ENCODE measurements at regions not wholly inside any gene's neighbourhood (a gene's known extent, or its start where the extent isn't known, plus 50 kb on each side); places are given as distances from the start of the nearest gene placed in this dataset.
A peak's percentile ranks its signal among the peaks of the same experiment; 100 is the strongest.

DNA sequence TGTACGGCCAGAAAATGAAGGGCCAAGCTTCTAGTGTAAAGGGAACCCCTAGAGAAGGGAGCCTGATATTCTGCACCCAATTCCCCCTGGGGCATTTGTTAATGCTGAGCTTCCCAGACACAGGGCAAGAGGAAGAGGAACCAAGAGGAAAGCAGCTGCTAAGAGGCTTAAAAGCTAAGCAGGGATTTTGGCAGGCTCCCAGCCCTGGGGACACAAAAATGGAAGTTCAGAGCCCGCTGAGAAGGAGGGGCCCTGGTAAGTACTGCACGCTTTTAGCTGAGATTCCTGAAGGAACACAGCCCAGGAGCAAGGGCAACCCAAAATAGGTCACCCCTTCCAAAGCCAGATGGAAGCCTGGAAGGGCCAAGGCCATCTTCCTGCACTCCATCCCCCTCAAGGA is 387.3 kb upstream of the MGMT start:
- ATAC-seq (no peak), DNase-seq (no peak)
- H3K36me3 Mint-ChIP-seq, result peaks cover 0 to 12% (median 11%) of the 10 kb centered on the region in 3 donors
- no peak overlapping the region for H3K4me3 Mint-ChIP-seq
- no peaks in the 10 kb centered on the region for H3K27me3 Mint-ChIP-seq
- H3K9me3 Mint-ChIP-seq, result peaks cover 4 to 23% (median 15%) of the 10 kb centered on the region in 9 donors
- peaks cover 0 to 7% (median 3%) of the 10 kb centered on the region in 4 donors for H3K4me1 Mint-ChIP-seq
- POLR2A ChIA-PET, result interaction anchor here (0.9 kb wide), 1 partner anchor 48 kb away, joined by 3 read pairs; no protein-coding TSS in a partner anchor
- no peak overlapping the region for H3K27ac Mint-ChIP-seq

DNA sequence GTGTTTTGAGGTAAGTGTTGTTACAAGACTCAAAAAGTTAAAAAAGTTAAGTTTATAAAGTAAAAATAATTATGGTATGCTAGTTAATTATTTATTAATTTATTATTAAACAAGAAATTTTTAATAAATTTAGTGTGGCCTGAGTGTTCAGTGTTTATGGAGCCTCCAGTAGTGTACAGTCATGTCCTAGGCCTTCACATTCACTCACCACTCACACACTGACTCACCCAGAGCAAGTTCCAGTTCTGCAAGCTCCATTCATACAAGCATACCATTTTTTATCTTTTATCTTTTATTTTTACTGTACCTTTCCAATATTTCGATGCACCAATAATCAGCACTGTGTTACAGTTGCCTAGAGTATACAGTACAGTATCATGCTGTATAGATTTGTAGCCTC is 381.2 kb upstream of the MGMT start:
- Mint-ChIP-seq H3K27me3 (no peaks in the 10 kb centered on the region), H3K27ac (no peak overlapping the region), H3K36me3 (peaks cover 0 to 8% (median 4%) of the 10 kb centered on the region in 3 donors), H3K4me3 (no peak overlapping the region), H3K9me3 (peaks cover 5 to 16% (median 7%) of the 10 kb centered on the region in 9 donors), H3K4me1 (peaks cover 0 to 6% (median 0%) of the 10 kb centered on the region in 4 donors)
- POLR2A ChIA-PET, result no interaction called here
- DNase-seq (no peak), ATAC-seq (no peak)

DNA sequence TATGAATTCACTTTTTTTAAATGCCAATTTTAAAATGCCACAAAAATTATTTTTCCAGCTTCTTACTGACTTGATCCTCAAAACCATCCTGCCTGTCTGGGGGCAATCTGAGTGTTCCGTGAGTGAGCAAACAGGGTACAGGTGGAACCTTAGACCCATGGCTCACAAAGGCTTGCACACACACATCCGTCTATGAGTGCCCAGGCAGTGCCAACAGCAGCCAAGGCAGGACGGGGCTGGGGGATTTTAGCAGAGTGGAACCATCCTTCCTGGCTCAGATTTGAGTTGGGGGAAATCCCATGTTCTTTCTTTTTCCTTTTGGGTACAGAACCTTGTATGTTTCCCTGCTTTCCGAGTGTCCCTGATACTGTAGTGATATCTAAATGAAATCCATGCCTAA is 377.7 kb upstream of the MGMT start:
- DNase-seq, result no peak
- peaks cover 0 to 5% (median 0%) of the 10 kb centered on the region in 3 donors for H3K36me3 Mint-ChIP-seq
- H3K4me3 Mint-ChIP-seq, result no peak overlapping the region
- peaks cover 0 to 6% (median 3%) of the 10 kb centered on the region in 9 donors for H3K9me3 Mint-ChIP-seq
- ATAC-seq, result no peak
- POLR2A ChIA-PET, result no interaction called here
- no peaks in the 10 kb centered on the region for H3K27me3 Mint-ChIP-seq
- H3K27ac Mint-ChIP-seq, result no peak overlapping the region
- peaks cover 0 to 19% (median 2%) of the 10 kb centered on the region in 4 donors for H3K4me1 Mint-ChIP-seq

DNA sequence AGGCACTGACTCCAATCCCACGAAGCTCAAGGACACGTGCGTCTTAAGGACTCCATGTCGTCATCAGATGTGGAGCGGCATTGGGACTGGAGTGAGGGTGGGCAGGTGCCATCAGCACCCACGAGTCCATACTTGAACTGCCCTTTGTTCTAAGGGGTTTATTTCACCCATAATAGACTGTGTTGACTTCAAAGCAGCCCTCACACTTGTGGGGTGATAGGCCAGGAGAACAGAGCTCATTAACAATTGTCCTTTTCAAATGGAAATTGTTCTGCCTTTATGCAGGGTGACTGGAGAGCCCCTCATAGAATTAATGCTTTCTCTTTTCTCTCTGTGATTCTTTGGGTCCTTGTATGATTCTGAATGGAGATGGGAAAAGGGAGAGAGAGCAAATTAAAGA is 376.9 kb upstream of the MGMT start:
- POLR2A ChIA-PET, result interaction anchor here (1.0 to 1.1 kb wide), 2 partner anchors 11 to 14 kb away, joined by 3 to 8 read pairs; no protein-coding TSS in a partner anchor
- Mint-ChIP-seq H3K27ac (no peak overlapping the region), H3K4me3 (no peak overlapping the region), H3K27me3 (no peaks in the 10 kb centered on the region), H3K36me3 (peaks cover 0 to under 1% (median 0%) of the 10 kb centered on the region in 3 donors), H3K9me3 (peaks cover 0 to 2% (median 0%) of the 10 kb centered on the region in 9 donors), H3K4me1 (peaks cover 0 to 19% (median 2%) of the 10 kb centered on the region in 4 donors)
- DNase-seq (no peak), ATAC-seq (no peak)

DNA sequence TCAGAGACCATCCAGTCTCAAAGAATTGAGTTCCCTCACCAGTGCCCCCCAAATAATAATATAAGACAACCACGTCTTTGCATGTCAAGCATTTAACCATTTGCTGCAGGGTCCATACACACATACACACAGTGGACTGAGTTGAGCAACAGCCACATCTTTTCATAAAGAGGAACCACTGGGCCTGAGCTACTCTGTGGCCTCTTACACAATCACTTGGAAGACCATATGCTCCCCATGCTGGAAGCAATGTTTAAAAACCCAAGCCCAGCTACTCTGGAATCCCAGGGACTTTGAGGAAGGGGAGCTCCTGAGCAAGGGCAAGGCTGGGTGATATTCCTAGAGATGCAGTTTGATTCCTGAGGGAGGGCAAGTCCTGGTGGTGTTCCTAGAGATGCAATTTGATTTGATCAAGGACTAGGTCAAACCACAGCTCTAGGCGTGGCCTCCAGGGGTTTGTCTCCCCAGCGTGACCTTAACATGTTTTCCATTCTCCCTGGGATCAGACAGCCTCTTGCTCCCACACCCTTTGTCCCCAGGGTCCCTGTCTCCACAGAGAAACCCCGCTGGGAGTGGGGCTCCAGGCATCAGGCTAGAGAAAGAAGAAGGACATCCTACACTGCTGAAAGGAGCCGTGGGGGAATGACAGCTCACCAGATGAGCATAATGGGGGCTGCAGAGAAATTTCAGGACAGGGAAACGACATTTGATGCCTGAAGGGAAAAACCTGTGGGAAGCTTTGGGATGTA is 376.2 kb upstream of the MGMT start:
- Mint-ChIP-seq H3K4me3 (no peak overlapping the region), H3K36me3 (no peaks in the 10 kb centered on the region), H3K27ac (no peak overlapping the region), H3K9me3 (no peaks in the 10 kb centered on the region), H3K4me1 (peaks cover 0 to 19% (median 2%) of the 10 kb centered on the region in 4 donors), H3K27me3 (no peaks in the 10 kb centered on the region)
- ATAC-seq, result no peak
- no peak for DNase-seq
- POLR2A ChIA-PET, result interaction anchor here (0.6 to 1.1 kb wide), 3 partner anchors 10 to 48 kb away, joined by 3 to 8 read pairs (median 3); no protein-coding TSS in a partner anchor

DNA sequence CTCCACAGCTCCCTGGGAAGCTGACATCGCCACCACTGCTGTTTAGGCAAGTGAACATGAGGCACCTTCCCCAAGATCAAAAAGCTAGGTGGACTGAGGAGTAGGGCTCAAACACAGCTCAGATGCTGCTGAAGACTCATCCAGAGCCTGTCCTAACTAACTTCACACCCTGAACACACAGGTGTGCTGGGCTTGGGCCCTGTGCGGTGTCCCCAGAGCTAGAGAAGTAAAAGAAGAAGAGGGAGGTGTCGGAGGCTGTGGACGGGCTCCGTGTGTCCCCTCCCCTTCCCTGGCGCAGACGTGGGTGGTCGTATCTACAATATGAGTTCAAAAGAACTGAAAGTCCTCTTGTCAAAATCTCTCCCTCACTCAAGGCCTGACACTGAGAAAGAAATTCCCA is 373.4 kb upstream of the MGMT start:
- Mint-ChIP-seq H3K9me3 (no peaks in the 10 kb centered on the region), H3K27ac (no peak overlapping the region), H3K36me3 (no peaks in the 10 kb centered on the region), H3K4me1 (peaks cover 0 to 25% (median 8%) of the 10 kb centered on the region in 4 donors), H3K4me3 (no peak overlapping the region), H3K27me3 (no peaks in the 10 kb centered on the region)
- DNase-seq, result no peak
- POLR2A ChIA-PET, result no interaction called here
- no peak for ATAC-seq

DNA sequence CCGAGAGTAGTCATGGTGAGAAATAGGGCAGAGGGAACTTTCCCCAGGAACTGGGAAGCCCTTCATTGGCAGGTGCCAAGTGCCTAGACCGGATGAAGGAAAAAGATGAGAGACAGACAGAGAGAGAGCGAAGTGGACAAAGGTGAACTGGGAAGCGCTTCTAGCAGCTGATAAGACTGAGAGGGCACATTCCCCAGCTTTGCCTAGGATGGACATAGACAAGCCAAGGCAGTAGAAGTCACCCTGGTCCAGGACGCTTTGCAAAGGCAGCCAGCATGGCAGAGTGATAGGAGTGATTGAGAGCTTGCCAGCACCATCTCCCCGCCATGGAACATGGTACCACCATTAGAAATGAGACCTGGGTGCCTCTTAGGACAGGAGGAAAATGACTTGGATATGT is 372.8 kb upstream of the MGMT start:
- Mint-ChIP-seq H3K4me1 (peaks cover 0 to 27% (median 8%) of the 10 kb centered on the region in 4 donors), H3K27ac (no peak overlapping the region), H3K4me3 (no peak overlapping the region), H3K9me3 (no peaks in the 10 kb centered on the region), H3K27me3 (no peaks in the 10 kb centered on the region), H3K36me3 (no peaks in the 10 kb centered on the region)
- no peak for ATAC-seq
- POLR2A ChIA-PET, result no interaction called here
- DNase-seq, result no peak

DNA sequence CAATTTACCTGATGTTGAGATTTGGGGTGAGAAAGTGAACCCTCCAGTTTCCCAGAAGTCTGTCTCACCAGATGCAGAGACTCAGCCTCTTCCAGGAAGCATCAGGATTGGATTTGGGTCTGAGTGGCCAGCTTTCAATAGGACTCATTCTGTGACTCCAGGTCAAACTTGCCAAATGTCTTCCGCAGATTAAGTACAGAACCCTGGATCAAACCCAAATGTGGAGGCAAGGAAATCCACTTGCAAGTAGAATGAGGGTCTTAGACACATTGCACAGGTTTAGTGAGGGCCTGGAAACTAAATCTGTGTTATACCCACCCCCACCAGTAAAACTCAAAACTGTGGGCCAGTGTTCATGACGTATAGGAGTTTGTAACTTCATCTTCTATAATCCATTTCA is 372.2 kb upstream of the MGMT start:
- DNase-seq, result no peak
- POLR2A ChIA-PET, result no interaction called here
- Mint-ChIP-seq H3K27me3 (no peaks in the 10 kb centered on the region), H3K36me3 (no peaks in the 10 kb centered on the region), H3K9me3 (no peaks in the 10 kb centered on the region), H3K4me1 (peaks cover 0 to 30% (median 10%) of the 10 kb centered on the region in 4 donors), H3K27ac (no peak overlapping the region), H3K4me3 (no peak overlapping the region)
- no peak for ATAC-seq

DNA sequence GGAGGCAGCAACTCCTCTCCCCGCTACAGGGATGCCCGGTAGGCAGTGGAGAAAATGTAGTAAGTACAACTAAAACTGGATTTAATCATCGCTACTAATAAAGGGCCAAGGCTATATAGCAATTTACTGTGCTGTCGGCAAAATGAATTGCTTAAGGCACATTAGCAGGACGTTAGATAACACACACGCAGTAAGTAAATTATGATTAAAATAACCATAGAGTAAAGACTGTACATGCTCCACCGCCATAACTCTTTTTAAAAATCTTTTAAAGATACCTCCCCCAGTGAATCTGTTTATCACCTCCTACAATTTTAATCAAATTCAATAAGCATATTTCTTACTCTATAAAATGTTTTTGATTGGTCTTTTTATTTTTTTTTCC is 371.4 kb upstream of the MGMT start:
- Mint-ChIP-seq H3K27ac (no peak overlapping the region), H3K4me1 (peaks cover 2 to 34% (median 17%) of the 10 kb centered on the region in 4 donors), H3K27me3 (no peaks in the 10 kb centered on the region), H3K36me3 (no peaks in the 10 kb centered on the region), H3K9me3 (no peaks in the 10 kb centered on the region), H3K4me3 (no peak overlapping the region)
- no peak for ATAC-seq
- no peak for DNase-seq
- POLR2A ChIA-PET, result no interaction called here

DNA sequence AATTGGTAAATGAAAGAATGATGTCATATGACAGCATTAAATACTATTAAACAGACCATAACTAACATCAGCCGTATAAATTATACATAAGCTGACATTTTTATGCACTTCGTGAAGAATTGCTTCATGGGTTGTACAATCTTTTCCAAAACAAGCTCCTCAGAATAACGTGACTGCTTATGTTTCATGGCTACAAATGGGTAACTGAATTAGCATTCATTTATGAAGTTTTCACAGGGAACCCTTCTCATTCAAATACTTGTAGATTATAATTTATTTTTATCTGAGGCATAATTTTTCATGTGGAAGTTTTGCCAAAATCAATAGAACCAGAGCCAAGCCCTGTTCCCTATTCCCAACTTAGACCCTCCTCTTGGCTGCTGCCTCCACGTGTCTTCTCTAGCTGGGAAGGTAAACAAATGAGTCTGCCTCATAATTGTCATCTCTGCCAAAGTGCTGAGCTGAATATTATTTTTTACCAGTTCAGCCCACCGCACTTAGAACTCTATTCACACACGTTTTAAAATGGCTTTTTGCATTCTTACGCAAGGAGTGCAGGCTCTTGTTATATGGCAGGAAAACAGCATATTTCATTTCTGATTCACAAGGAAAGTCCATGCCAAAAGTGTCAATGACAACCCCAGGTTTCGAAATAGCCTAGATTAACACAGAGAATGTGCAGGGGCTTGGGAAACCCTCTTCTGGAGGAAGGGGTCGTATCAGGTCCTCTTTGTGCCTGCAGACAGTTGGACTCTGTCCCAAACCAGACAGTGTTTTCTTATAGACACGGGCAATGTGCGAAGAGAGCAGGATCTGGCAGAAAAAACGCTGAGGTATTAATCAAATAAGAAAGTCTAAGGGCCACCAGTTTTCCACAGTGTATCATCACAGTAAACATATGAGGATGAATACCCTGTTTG is 370.7 kb upstream of the MGMT start:
- POLR2A ChIA-PET, result no interaction called here
- Mint-ChIP-seq H3K9me3 (no peaks in the 10 kb centered on the region), H3K27ac (no peak overlapping the region), H3K27me3 (no peaks in the 10 kb centered on the region), H3K4me3 (no peak overlapping the region), H3K36me3 (no peaks in the 10 kb centered on the region), H3K4me1 (peaks cover 8 to 36% (median 23%) of the 10 kb centered on the region in 4 donors)
- ATAC-seq (no peak), DNase-seq (no peak)

DNA sequence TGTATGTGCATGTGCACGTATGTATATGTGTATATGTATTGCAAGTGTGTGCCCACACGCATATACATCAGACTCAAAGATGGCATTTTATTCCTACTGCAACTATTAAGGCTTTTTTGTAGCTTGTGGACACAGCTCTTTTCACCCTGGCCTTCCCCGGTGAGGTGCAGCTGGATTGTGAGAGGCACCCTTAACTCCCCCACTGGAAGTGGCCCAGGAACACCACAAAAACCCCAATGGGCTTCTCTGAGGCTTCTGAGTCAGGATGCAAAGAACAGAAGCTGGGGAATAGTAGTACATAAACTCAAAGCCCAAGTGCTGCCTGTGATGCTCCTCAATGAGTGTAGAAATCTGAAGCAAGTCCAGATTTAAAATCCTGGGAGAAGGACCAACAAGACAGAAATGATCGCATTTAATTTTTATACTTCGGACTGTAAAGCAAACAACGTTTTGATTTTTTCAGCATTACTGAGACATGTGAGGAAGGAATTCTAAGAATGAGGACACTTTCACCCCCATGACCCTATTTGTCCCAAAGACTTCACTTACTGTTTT is 369.2 kb upstream of the MGMT start:
- ATAC-seq, result no peak
- Mint-ChIP-seq H3K36me3 (no peaks in the 10 kb centered on the region), H3K4me1 (peaks cover 21 to 41% (median 34%) of the 10 kb centered on the region in 4 donors), H3K27ac (no peak overlapping the region), H3K4me3 (no peak overlapping the region), H3K9me3 (no peaks in the 10 kb centered on the region), H3K27me3 (no peaks in the 10 kb centered on the region)
- POLR2A ChIA-PET, result no interaction called here
- no peak for DNase-seq

DNA sequence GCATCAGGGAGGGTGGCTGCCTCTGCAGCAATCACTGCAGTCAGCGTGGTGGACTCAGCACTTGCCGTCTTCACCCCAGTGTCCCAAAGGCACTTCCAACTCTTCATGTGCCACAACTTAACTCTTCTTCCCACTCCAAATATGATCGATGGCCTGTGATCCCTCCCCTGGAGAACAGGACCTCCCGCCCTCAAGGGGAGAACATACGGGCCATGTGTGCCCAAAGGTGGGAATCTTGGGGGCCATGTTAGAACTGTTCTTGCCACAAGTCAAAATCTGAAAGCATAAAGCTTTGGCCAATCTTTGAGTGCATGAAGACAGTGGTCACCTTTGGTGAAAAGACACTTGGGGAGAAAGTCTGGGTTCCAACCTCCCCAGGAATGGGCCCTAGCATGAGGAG is 368.5 kb upstream of the MGMT start:
- no peaks in the 10 kb centered on the region for H3K9me3 Mint-ChIP-seq
- POLR2A ChIA-PET, result no interaction called here

DNA sequence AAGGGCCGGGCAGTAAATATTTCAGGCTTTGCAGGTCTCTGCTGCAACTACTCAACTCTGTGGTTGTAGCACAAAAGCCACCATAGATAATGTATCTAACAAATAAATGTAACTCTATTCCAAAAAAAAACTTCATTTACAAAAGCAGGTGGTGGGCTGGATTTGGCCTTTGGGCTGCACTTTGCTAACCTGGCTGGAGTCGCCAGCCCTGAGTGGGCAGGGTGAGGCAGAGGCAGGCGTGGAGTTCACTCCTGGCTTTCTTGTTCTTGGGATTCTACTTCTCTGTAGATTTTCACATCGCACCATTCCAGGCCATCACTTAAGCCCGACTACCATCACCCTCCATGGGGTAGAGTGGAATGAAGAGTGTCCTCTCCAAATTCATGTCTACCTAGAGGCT is 367.6 kb upstream of the MGMT start:
- Mint-ChIP-seq H3K4me3 (no peak overlapping the region), H3K27ac (peak overlapping the region in 2 of 10 donors; percentile 18 to 57), H3K36me3 (no peaks in the 10 kb centered on the region), H3K9me3 (no peaks in the 10 kb centered on the region), H3K27me3 (no peaks in the 10 kb centered on the region), H3K4me1 (peaks cover 29 to 58% (median 42%) of the 10 kb centered on the region in 4 donors)
- no peak for ATAC-seq
- POLR2A ChIA-PET, result no interaction called here
- DNase-seq, result no peak

More for the DNA sequence above, 368.5 kb upstream of the MGMT start:
- DNase-seq (no peak), ATAC-seq (no peak)
- H3K4me3 Mint-ChIP-seq, result no peak overlapping the region
- H3K27ac Mint-ChIP-seq, result peak overlapping the region in 1 of 10 donors; percentile 75
- peaks cover 24 to 48% (median 38%) of the 10 kb centered on the region in 4 donors for H3K4me1 Mint-ChIP-seq
- no peaks in the 10 kb centered on the region for H3K27me3 Mint-ChIP-seq
- no peaks in the 10 kb centered on the region for H3K36me3 Mint-ChIP-seq
